CD4-positive, alpha-beta T cell treated with Interleukin-1 beta for 1 hour (primary cell): ENCODE measurements at regions not wholly inside any gene's neighbourhood (a gene's known extent, or its start where the extent isn't known, plus 50 kb on each side); places are given as distances from the start of the nearest gene placed in this dataset.
"Not testable (repeated sequence)": the region's sequence is repeated elsewhere in the genome, so short reads cannot be mapped to it uniquely, and the experiment has no call there.

Experiments
- DNase-seq, 2 donors: peaks; one replicate each; pipeline ENCODE4 v3.0.0-alpha.2; 2020 to 2022

GRCh38 chr4:159859656-159860148 is 756.8 kb downstream of the RAPGEF2 start:
- no peak for DNase-seq

DNA sequence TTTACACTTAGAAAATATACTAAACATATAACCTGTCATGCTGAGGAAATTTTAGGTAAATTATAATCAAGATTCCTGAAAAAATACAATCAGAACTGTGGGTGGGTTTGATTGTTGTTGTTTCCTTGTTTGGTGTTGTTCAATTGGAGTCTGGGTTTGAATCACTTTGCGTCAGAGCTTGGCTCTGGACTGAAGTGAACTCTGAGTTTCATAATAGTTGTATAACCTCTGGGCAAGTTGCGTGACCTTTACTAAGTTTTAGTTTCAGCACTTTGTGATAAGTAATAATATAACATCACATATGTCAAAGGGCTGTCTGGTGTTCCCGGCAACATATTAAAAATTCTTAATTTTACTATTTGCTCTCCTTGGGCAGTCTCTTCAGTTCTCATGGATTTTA is 758.1 kb downstream of the RAPGEF2 start:
- DNase-seq: no peak

DNA sequence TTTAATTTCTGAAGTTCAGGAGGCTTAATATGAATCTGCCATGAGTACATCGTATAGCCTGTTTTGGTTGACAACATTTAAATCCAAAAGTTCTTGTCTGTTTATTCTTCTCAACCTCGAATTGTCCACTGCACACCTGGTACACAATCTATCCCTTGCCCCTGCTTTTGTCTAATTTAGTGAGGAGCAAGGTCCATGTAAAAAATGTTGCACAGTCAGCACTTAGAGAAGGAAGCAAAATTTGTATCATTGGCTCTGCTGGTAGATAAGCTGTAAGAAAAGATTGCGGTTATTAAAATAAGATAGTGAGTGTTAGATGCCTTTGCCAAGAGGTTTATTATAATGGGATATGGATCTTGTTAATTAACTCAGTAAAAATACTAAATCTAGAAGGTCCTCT is 761.5 kb downstream of the RAPGEF2 start:
- no peak for DNase-seq

GRCh38 chr4:159867673-159868072 is 764.8 kb downstream of the RAPGEF2 start:
- DNase-seq: no peak

DNA sequence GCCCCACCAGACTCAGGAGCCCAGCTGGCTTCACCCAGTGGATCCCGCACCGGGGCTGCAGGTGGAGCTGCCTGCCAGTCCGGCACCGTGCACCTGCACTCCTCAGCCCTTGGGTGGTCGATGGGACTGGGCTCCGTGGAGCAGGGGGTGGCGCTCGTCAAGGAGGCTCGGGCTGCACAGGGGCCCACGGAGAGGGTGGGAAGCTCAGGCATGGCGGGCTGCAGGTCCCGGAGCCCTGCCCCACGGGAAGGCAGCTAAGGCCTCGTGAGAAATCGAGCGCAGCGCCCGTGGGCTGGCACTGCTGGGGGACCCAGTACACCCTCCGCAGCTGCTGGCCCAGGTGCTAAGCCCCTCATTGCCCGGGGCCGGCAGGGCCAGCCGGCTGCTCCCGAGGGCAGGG is 766.1 kb downstream of the RAPGEF2 start:
- not testable (repeated sequence) for DNase-seq

- DNase-seq: no peak
These were observed 768.3 kb downstream of the RAPGEF2 start for GRCh38 chr4:159871141-159871540.

- no peak for DNase-seq
These were observed 778.3 kb downstream of the RAPGEF2 start for GRCh38 chr4:159881158-159881557.

GRCh38 chr4:159884989-159885388 is 782.1 kb downstream of the RAPGEF2 start:
- DNase-seq: no peak

GRCh38 chr4:159899596-159899995 is 796.7 kb downstream of the RAPGEF2 start:
- no peak for DNase-seq

DNA sequence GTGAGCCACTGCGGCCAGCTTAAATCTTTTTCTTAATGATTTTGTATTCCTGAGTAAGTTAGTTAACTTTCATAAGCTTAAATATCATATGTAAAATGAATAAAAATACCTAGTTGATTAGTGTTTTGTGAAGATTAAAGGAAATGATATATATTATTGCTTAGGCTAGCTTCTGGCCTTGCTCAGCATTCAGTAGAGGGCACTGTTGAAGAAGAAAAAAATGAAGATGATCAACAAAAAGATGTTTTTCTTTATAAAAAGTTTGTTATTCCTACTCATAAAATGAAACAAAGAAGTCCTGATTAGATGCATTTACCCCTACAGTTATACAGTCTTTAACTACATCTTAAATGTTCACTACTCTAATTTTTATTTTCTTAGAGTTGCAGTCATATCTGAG is 797.7 kb downstream of the RAPGEF2 start:
- DNase-seq: no peak

DNA sequence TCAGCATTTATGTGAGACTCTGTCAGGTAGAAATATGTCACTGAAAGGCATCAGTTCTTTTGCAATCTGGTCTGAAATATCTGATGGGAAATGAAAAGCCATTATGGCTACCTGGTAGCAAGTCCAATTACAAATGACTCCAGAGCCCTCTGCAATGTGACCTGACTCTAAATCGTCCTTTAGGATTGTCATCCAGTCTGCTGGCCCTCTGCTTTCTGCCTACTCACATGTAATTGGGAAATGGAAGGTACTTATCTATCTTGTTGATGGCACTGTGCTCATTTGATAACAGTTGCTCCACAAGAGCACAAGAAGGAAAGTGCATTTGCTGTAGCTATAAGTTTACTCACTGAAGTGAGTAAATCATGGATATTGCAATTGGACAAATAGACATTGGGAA is 799.8 kb downstream of the RAPGEF2 start:
- DNase-seq: no peak

DNA sequence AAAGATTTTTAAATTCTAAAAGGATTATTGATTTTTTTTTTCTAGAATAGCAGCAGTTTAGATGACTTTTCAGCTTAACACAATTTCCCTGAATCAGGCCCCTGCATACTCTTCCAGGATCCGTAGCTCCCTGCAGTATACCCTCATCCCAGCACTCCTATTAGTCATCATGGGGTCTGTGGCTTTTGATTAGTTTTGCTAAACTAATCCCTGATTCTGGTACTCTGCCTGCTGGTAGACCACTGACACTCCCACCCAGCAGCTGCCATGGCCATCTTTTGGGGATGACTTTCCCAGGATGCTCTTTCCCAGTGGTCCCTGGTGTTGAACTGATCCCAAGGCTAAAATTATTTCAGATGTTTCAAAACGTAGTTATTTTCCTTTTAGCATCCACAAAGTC is 802.0 kb downstream of the RAPGEF2 start:
- DNase-seq: no peak

- DNase-seq: no peak
These were observed 803.2 kb downstream of the RAPGEF2 start for GRCh38 chr4:159906051-159906450.

GRCh38 chr4:159906517-159906916 is 803.6 kb downstream of the RAPGEF2 start:
- no peak for DNase-seq

DNA sequence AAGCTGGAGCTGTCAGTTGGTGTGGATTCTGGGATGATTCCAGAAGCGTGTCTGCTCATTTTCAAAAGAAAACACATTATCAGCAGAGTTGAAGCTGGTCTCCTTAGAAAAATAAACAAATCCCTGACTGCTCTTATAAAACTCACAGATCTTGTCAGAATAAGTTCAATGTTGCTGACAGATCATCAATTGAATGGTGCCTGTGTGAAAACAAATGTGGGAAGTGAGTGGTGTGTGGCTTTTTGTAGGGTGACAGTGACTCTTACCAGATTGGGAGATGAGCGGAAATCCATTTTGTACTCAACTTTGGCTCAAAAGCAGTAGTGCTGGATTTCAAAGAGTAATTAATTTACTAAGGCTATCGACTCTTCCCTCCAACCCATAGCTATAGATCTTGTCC is 807.8 kb downstream of the RAPGEF2 start:
- no peak for DNase-seq

- DNase-seq: no peak
These were observed 819.2 kb downstream of the RAPGEF2 start for GRCh38 chr4:159922119-159922518.

DNA sequence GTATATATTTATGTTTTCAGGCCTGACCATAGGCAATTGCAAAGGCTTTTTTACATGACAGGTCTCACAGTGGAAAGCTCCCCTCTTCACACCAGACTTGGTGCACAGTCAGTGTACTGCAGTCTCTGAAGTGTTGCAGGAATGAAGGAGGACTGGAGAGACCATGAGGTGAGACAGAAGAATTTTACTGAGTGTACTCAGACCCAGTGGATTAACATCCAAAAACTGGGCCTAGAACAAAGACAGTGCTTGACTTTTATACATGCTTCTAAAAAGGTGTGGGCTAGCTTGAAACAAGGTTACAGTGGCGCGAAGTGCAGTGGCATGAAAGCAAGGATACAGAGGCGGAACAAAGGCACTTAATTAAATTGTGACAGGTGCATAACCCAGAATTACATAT is 822.9 kb downstream of the RAPGEF2 start:
- no peak for DNase-seq

DNA sequence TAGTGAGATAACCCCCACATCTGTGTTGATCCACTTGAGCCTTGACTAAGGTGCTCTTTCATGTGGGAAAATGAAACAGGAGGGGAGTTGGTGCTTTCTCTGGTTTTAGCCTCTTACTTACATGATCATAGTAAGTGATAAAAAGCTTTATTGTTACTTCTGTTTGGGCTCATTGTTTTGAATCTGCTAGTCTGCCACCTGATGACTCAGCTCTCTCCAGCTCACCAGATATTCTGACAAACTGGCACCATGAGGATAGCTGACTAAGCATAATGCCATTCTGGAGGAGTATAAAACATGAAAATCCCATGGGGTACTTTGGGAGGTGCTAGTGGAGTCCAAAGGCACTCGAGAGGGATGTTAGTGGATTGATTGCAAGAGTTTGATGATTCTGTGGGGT is 824.0 kb downstream of the RAPGEF2 start:
- DNase-seq: no peak

GRCh38 chr4:159927781-159928180 is 824.9 kb downstream of the RAPGEF2 start:
- no peak for DNase-seq

- DNase-seq: not testable (repeated sequence)
These were observed 831.7 kb downstream of the RAPGEF2 start for GRCh38 chr4:159934602-159935001.

GRCh38 chr4:159937595-159937994 is 834.7 kb downstream of the RAPGEF2 start:
- no peak for DNase-seq

- not testable (repeated sequence) for DNase-seq
These were observed 836.8 kb downstream of the RAPGEF2 start for GRCh38 chr4:159939681-159940080.

DNA sequence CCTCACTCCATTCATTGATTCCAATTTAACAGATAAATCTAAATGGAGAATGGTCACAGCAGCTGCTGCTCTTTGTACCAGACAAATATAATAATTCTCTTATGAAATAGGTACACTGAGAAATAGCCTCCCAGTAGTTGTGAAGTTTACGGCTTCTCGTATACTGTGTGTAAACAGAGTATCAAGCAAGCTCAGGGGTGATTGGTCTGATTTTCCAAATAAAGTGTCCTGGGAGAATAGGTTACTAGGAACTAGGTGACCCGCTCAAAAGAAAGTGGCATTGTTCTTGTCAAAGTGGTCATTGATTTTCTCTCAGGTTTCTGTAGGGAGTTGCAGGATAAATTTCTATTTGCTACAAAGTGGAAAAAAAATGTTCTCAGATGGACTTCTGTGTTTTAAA is 838.2 kb downstream of the RAPGEF2 start:
- DNase-seq: no peak

DNA sequence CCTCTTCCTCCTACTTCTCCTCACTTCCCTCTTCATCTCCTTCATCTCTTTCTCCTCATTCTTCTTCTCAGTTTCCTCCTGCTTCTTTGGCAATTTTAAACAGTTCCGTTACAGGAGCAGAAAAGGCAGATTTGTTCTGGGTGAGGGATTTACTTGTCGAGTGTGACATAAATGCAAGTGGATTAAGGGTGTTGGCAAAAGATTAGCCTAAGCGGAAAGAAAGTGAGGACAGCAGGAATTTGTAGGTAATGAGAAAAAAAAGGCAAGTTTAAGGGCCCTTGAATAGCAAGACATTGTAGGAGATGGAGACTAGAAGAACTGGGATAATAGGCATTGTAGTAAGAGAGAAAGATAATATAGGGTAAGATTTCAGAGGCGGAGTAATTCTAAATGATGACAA is 841.6 kb downstream of the RAPGEF2 start:
- no peak for DNase-seq

DNA sequence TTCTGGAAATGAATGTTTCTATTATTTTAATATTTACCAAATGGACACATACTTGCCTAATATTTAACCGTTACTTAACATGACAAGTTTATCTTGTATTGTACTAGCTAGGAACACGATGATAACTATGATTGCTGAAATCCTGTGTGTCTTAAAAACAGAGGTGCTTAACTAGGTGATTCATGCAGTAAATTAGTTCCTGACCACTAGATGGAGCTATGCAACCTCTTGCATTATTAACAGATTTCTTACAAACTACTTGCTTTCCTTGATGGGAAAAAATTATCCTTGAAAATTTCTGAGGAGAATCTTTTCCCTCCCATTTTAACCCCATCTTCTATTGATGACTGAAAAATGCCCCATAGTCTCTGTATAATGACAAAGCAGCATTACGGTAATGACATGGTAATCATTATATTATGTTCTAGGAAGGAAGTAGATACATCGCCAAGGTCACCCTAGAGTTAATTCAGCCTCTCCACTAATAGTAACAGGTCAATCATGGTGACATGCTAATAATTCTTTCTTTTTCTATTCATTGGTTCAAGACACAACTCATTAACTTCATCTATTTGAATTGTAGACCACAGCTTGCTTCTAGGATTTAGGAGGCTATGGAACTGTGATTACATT is 844.2 kb downstream of the RAPGEF2 start:
- DNase-seq: peak in 1 of 2 donors; percentile 5
